Type B pancreatic cell (in vitro differentiated cells): ENCODE measurements at regions not wholly inside any gene's neighbourhood (a gene's known extent, or its start where the extent isn't known, plus 50 kb on each side); places are given as distances from the start of the nearest gene placed in this dataset.
"Not testable (repeated sequence)": the region's sequence is repeated elsewhere in the genome, so short reads cannot be mapped to it uniquely, and the experiment has no call there.

Experiments used
- DNase-seq: peaks from one replicate; pipeline ENCODE4 v3.0.0; 2021; ENCODE audit warnings: mixed read lengths; ENCODE audit not compliant: unreplicated experiment; ENCODE audit errors: extremely low spot score
- H3K27ac Mint-ChIP-seq: 2 replicates; pipeline ENCODE4 v1.8.0; 2021; ENCODE audit warnings: mild to moderate bottlenecking, mixed read lengths
- H3K27me3 Mint-ChIP-seq: 2 replicates; pipeline ENCODE4 v1.8.0; 2021; ENCODE audit warnings: mixed read lengths
- H3K36me3 Mint-ChIP-seq: 2 replicates; pipeline ENCODE4 v1.8.0; 2021; ENCODE audit warnings: mixed read lengths
- H3K4me1 Mint-ChIP-seq: one replicate; pipeline ENCODE4 v1.8.0; 2021; ENCODE audit warnings: mixed read lengths; ENCODE audit not compliant: unreplicated experiment
- H3K4me3 Mint-ChIP-seq: 2 replicates; pipeline ENCODE4 v1.8.0; 2021; ENCODE audit warnings: mild to moderate bottlenecking, mixed read lengths
- H3K9me3 Mint-ChIP-seq: 2 replicates; pipeline ENCODE4 v1.8.0; 2021; ENCODE audit warnings: mixed read lengths
- CTCF ChIP-seq: fragments of 200-600 bp; sonication (generic); conservative IDR thresholded peaks from 2 replicates; pipeline ENCODE4 v1.5.0; 2021; ENCODE audit warnings: antibody characterized with exemption, mild to moderate bottlenecking

GRCh38 chr13:44718467-44718866 is 142.3 kb upstream of the TSC22D1 start:
- H3K9me3 Mint-ChIP-seq: peaks cover 6% of the 10 kb centered on the region
- no peaks in the 10 kb centered on the region for H3K27me3 Mint-ChIP-seq
- no peak overlapping the region for H3K27ac Mint-ChIP-seq
- H3K4me1 Mint-ChIP-seq: peaks cover 9% of the 10 kb centered on the region
- peaks cover 3% of the 10 kb centered on the region for H3K36me3 Mint-ChIP-seq
- no peak for DNase-seq
- no peak for TF ChIP-seq CTCF
- H3K4me3 Mint-ChIP-seq: no peak overlapping the region

- Mint-ChIP-seq H3K27me3 (no peaks in the 10 kb centered on the region), H3K9me3 (no peaks in the 10 kb centered on the region), H3K27ac (no peak overlapping the region), H3K4me1 (peaks cover 12% of the 10 kb centered on the region), H3K4me3 (no peak overlapping the region), H3K36me3 (no peaks in the 10 kb centered on the region)
- DNase-seq: no peak
- TF ChIP-seq CTCF: no peak
Measured at GRCh38 chr13:44715287-44716230, 139.4 kb upstream of the TSC22D1 start.

- no peak for TF ChIP-seq CTCF
- no peak for DNase-seq
- H3K4me1 Mint-ChIP-seq: peaks cover 13% of the 10 kb centered on the region
- H3K4me3 Mint-ChIP-seq: no peak overlapping the region
- no peaks in the 10 kb centered on the region for H3K36me3 Mint-ChIP-seq
- no peaks in the 10 kb centered on the region for H3K27me3 Mint-ChIP-seq
- H3K9me3 Mint-ChIP-seq: no peaks in the 10 kb centered on the region
- peak overlapping the region; percentile 61 for H3K27ac Mint-ChIP-seq
Measured at GRCh38 chr13:44713788-44714469, 137.8 kb upstream of the TSC22D1 start.

- Mint-ChIP-seq H3K27me3 (no peaks in the 10 kb centered on the region), H3K4me3 (no peak overlapping the region), H3K9me3 (peaks cover 8% of the 10 kb centered on the region), H3K27ac (no peak overlapping the region), H3K36me3 (no peaks in the 10 kb centered on the region), H3K4me1 (peaks cover 13% of the 10 kb centered on the region)
- no peak for TF ChIP-seq CTCF
- no peak for DNase-seq
Measured at GRCh38 chr13:44711706-44712105, 135.6 kb upstream of the TSC22D1 start.

- Mint-ChIP-seq H3K4me1 (peaks cover 9% of the 10 kb centered on the region), H3K27ac (no peak overlapping the region), H3K36me3 (no peaks in the 10 kb centered on the region)
Measured at GRCh38 chr13:44710576-44710975, 134.4 kb upstream of the TSC22D1 start.

GRCh38 chr13:44704811-44705210 is 128.7 kb upstream of the TSC22D1 start:
- H3K9me3 Mint-ChIP-seq, H3K4me1 Mint-ChIP-seq, H3K27me3 Mint-ChIP-seq, H3K27ac Mint-ChIP-seq, H3K4me3 Mint-ChIP-seq, DNase-seq, H3K36me3 Mint-ChIP-seq: not testable (repeated sequence)

More at GRCh38 chr13:44710576-44710975, 134.4 kb upstream of the TSC22D1 start:
- peaks cover 8% of the 10 kb centered on the region for H3K9me3 Mint-ChIP-seq
- no peak overlapping the region for H3K4me3 Mint-ChIP-seq
- no peak for DNase-seq
- no peak for TF ChIP-seq CTCF
- H3K27me3 Mint-ChIP-seq: no peaks in the 10 kb centered on the region
